UCSD-AML1 (cell line): ENCODE measurements at regions not wholly inside any gene's neighbourhood (a gene's known extent, or its start where the extent isn't known, plus 50 kb on each side); places are given as distances from the start of the nearest gene placed in this dataset.

ENCODE experiments used
- DNase-seq: peaks from one replicate; lab custom pipeline; 2025; ENCODE audit not compliant: unreplicated experiment; lab: John Stamatoyannopoulos, UW

- no peak for DNase-seq
Observed at GRCh38 chr13:78802912-78803311, 144.0 kb upstream of the OBI1 start.

GRCh38 chr13:78787190-78787589, 128.2 kb upstream of the OBI1 start:
- DNase-seq, result peak; percentile 7

DNA sequence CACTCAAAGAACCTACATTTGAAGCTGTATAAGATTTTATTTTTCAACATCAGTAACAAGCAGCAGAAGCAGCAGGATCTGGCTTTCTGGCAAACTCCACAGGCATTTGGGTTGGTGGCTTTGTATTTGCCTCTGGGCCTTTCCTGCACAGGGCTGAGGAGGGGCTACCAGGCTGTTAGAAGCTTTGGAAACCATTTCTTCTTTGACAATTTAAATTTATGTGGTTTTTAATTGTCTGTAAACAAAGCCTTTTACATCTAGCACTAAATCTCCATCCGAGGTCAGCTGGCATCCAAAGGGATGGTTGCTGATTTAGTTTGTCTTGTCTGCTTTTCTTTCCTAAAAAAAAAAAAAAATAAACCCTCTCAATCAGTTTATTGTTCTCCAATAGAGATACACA, 127.5 kb upstream of the OBI1 start:
- DNase-seq, result no peak

GRCh38 chr13:78785764-78786163, 126.8 kb upstream of the OBI1 start:
- DNase-seq, result no peak

- DNase-seq, result no peak
Observed at GRCh38 chr13:78784014-78784750, 125.2 kb upstream of the OBI1 start.

GRCh38 chr13:78780708-78781107, 121.8 kb upstream of the OBI1 start:
- no peak for DNase-seq

GRCh38 chr13:78779608-78780007, 120.7 kb upstream of the OBI1 start:
- no peak for DNase-seq

- DNase-seq, result no peak
Observed at GRCh38 chr13:78777976-78778375, 119.0 kb upstream of the OBI1 start.

DNA sequence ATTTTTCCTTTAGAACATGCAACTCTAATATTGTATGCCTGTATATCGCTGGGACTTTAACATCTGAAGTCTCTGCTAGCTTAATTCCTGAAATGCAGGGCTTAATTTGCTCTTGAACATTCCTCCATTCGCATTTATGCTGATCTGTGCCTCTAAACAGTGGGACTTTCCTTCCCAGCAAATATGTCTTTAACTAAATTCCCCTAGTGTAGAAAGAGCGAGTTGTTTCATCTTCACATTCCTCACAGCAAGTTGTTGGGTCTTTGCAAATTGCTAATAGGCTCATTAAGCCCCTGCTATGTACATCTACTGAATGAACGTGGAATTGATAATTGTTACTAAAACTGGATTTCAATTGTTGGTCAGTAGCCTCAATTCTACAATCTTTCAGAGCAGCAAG, 118.4 kb upstream of the OBI1 start:
- no peak for DNase-seq

- no peak for DNase-seq
Observed at GRCh38 chr13:78772933-78773332, 114.0 kb upstream of the OBI1 start.

- no peak for DNase-seq
Observed at GRCh38 chr13:78770601-78771000, 111.6 kb upstream of the OBI1 start.

GRCh38 chr13:78768950-78769349, 110.0 kb upstream of the OBI1 start:
- DNase-seq, result no peak

DNA sequence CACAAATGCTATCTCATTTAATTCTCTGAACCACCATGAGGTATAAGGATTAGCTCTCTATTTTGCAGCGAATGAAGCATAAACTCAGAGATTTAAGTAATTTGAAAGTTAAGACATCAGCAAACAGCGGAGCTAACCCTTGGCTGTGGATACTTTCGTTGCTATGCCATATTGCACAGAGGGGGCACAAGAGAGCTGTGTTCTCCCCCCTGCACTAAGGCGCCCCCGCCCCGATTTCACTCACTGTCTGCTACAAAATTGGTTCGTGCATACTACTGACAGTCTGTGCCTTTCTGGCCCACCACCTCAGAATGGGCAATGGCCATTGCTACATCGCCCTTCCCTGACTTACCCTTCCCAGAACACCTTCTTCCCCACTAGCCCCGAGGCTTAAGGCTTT, 105.7 kb upstream of the OBI1 start:
- no peak for DNase-seq

GRCh38 chr13:78762825-78763224, 103.9 kb upstream of the OBI1 start:
- no peak for DNase-seq

GRCh38 chr13:78759704-78760103, 100.7 kb upstream of the OBI1 start:
- DNase-seq, result no peak

DNA sequence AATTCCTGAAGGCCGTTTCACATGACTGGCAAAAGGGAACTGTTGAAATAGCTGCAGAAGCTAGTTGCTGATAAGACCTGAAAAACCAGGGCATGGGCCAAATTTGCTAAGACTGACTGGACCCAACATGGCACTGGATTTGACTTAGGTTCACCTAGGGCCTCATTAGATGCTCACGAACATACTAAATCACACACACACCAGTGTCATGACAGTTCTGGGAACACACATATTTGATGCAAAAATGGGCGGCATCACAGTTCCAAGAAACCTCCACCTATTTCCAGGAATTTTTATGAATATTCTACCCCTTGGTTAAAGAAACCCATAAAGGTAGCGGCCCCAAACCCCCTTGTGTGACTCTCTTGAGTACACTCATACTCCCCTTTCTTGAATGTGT, 99.6 kb upstream of the OBI1 start:
- no peak for DNase-seq

DNA sequence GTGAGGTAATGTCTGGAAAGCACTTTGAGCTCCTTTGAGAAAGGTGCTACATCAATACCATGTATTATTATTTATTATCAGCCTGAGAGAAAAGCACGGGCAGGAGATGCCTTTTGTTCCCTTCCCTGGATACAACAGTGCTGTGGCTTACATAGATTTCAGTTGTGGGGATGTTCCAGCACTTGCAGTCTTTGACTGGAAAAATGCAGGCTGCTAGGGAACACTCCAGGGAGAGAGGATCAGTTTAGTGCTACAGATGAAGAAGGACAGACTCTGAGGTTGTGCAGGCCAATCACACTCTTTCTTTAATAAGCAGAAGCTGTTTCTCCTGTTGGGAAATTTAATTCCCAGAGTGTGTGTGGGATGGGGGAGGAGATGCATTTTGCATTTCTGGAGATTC, 94.5 kb upstream of the OBI1 start:
- no peak for DNase-seq

GRCh38 chr13:78750735-78751134, 91.8 kb upstream of the OBI1 start:
- no peak for DNase-seq

GRCh38 chr13:78743973-78744372, 85.0 kb upstream of the OBI1 start:
- no peak for DNase-seq

DNA sequence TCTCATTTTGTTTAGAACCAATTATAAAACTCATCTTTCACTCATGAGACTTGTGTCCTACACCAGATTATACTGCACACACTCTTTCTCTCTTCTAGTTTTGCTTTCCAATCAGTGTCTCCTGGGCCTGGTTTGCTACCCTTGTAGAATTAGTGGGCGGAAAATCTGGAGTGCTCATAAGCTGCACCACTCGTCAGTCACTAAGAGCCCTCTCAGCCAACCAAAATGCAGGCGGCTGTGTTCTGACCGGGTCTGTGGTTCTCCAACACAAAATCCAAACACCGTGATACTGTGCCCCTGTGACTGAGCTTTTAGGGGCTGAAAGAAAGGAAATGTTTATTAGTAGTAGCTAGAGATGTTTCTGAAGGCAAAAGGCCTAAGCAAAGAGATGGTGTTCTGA, 83.7 kb upstream of the OBI1 start:
- DNase-seq, result no peak

GRCh38 chr13:78736142-78736541, 77.2 kb upstream of the OBI1 start:
- DNase-seq, result no peak

DNA sequence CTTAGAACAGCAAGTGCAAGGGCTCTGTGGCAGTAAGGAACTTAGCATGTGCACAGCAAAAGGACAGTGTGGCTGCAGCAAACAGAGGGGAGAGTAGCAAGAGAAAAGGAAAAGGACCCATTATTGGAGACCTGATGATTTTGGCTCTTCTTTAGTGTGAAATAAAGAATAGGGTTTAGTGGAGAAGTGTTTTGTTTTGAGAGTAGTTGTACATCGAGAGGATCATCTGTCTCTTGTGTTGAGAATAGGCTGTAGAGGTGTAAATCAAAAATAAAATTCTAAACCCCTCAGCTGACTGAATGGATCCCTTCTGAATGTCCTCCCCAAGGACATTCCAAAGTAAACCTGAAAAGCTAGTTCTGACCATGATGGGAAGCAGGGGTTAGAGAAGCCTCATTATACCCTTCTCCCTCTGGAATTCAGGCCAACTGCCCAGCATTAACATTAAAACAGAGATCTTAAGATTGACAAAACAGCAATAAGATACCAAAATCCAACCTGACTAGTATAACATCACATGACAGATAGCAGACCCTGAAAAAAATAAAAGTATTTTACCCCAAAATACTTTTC, 73.6 kb upstream of the OBI1 start:
- DNase-seq, result no peak

DNA sequence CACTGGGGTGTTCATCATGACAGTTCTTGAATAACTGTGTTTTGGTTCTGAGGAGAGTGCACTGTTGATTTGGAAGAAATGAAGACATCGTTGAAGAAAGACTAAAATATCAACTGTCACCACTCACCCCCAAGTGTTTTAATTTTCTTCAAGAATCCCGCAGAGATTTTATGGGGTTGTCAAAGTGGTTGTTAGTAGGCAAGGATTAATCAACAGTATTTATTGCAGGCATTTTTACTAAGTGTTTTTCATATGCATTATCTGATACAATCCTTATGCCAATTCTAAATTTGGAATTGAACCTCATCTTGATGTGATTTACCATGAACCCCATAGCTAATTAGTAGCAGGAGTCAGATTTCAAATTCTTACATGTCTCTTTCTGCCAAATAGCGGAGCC, 63.7 kb upstream of the OBI1 start:
- no peak for DNase-seq
